HG03066 (cell line): ENCODE measurements at regions not wholly inside any gene's neighbourhood (a gene's known extent, or its start where the extent isn't known, plus 50 kb on each side); places are given as distances from the start of the nearest gene placed in this dataset.

Experiments
- ATAC-seq: cut with Tn5 transposase; IDR thresholded peaks from one replicate; pipeline ENCODE4 v1.9.1; 2021; ENCODE audit warnings: low read depth; ENCODE audit not compliant: unreplicated experiment

GRCh38 chr9:113695901-113696300 is 180.2 kb upstream of the ZNF618 start:
- ATAC-seq, result no peak

- no peak for ATAC-seq
Observed at GRCh38 chr9:113701774-113702755, 174.0 kb upstream of the ZNF618 start.

DNA sequence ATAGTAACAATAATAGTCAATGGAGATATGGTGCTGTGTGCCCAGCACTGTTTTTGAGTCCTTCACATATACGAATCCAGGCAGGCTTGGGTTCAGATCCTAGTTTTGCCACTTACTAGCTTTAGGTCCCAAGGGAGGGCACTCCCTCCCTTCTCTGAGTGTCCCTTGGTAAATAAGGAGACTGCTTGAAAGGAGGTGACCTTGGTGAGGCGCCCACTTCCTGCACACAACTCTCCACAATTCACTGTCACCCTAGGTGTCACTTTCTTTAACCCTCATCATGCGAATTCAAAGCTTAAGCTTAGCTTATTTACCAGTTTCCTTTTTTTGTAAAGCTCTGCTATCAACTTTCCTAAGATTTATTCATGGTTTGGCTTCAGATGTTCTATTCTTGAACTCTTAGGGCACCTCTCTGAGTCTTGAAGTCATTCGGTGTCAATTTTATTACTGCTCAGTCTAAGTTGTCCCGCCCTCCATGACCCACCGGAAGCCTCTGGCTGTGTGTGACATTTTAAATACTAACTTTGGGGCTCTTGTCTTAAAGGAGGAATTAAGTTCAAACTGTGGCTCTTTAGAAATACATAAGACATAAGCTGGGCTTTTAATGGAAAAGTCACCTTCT is 170.7 kb upstream of the ZNF618 start:
- no peak for ATAC-seq

DNA sequence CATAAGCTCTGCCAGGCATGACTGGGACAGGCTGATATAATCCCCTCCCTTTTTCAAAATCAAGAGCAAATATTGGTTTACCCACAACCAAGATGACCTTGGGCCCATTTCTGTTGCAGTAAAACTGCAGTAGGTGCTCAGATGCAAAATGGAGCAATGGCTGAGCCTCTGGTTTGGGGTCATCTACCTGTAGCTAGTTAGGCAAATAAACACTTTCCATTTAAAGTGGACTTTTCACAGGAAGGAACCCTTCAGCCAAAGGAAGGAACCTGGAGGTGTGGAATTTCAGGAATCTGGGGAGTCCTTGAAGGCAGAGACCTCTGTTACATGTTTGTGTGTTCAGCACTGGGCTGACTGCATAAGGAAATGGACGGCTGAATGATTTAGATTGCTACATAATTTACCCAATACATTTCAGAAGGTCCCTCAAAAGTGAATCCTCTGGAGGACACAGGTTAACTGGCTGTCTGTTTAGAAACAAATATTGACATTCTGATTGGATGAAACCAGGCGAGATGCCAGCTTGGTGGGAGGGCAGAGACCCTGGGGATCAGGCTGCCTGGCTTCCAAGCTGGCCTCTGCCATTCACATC is 170.1 kb upstream of the ZNF618 start:
- ATAC-seq, result no peak

DNA sequence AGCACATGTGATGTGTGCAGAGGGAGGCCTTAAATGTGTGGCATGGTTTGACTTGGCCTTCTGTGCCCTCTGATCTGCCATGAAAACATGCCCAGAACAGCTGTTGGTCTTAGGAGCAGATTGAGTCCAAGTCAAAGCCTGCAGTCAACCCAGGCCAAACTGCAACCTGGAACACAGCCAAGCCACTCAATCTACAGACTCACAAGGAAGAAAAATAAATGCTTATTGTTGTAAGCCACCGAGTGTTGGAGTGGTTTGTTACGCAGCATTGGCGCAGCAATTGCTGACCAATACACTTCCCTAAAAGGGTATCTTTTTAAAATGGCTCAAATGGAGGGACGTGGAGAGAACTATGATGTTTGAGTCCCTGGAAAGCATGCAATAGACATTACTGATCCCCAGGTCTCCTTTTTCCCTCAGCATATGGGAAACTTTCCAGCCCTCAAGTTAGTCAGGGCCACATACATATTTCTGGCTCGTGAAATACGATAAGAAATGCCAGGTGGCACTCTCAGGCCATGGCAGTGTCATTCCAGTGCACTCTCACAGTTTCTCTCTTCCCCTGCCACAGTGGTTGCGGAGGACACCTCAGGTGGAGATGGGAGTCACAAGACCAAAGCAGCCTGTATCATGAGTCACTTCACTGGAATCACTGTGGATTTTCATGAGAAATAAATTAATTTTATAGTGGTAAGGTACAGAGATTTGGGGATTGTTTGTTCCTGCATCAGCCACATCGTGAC is 168.0 kb upstream of the ZNF618 start:
- ATAC-seq, result no peak

- no peak for ATAC-seq
Observed at GRCh38 chr9:113708821-113709713, 167.0 kb upstream of the ZNF618 start.

DNA sequence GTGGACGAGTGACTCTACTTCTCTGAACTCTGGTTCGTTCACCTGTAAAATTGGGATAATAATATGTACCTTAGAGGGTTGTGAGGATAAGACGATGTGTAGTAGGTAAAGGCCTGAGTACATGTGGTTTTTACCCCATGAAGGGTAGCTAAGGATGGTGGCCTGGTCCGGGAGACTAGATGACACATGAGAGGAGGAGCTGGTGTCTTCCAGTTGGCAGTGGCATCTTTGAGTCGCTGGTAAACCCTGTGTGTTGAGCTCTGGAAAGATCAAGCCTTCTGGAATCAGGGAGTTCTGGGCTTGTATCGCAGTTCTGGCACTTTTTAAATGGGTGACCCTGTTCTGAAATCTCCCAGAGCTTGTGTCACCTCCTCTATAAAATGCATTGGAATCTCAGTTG is 166.4 kb upstream of the ZNF618 start:
- ATAC-seq, result no peak

- no peak for ATAC-seq
Observed at GRCh38 chr9:113711251-113711650, 164.9 kb upstream of the ZNF618 start.

DNA sequence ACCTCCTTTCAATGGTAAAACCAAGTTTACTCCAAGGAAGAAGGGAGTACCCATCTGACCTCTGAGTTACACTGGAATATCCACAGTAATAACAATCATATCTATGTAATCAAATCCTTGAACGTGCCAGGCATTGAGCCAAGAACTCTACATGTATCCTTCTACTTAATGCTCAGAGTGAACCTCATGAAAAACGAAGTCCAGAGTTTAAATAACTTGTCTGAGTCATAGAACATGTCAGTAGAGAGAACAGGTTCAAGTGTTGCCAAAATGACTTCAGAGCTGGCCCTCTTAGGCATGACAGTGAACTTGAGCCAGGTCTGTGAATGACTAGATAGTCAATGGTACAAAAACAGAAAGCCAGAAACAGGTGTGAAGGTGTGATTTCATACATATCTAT is 164.1 kb upstream of the ZNF618 start:
- ATAC-seq, result no peak

- no peak for ATAC-seq
Observed at GRCh38 chr9:113715086-113715485, 161.0 kb upstream of the ZNF618 start.

- no peak for ATAC-seq
Observed at GRCh38 chr9:113719919-113720318, 156.2 kb upstream of the ZNF618 start.

GRCh38 chr9:113720495-113720894 is 155.6 kb upstream of the ZNF618 start:
- no peak for ATAC-seq

- ATAC-seq, result no peak
Observed at GRCh38 chr9:113721856-113722255, 154.3 kb upstream of the ZNF618 start.

- no peak for ATAC-seq
Observed at GRCh38 chr9:113724202-113724601, 151.9 kb upstream of the ZNF618 start.

- ATAC-seq, result no peak
Observed at GRCh38 chr9:113728989-113729388, 147.1 kb upstream of the ZNF618 start.

GRCh38 chr9:113734826-113735225 is 141.3 kb upstream of the ZNF618 start:
- no peak for ATAC-seq

DNA sequence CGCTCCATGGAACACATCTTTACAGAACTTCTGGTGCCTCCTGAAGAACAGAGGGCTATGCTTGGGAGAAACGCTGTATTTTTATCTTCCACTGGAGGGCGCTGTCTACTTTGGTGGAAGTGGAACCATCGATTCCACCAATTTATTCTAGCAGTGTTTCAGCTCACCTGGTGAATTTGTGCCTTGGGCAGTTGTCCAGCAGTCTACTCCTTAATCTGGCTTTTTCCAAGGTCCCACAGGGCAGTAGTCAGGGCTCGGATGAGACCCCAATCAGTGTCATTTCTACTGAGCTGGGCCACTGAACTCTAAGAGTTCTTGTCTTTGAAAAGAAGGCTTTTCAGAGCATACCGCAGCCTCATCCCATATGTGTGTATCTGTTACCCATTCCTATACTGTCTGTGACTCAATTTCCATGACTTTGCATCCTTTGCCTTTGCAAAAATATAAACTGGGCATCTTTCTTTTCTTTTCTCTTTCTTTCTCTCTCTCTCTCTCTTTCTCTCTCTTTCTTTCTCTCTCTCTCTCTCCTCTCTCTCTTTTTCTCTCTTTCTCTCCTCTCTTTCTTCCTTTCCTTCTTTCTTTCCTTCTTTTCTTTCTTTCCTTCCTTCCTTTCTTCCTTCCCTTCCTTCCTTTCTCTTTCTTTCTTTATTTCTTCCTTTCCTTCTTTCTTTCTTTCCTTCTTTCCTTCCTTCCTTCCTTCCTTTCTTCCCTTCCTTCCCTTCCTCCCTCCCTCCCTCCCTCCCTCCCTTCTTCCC is 138.4 kb upstream of the ZNF618 start:
- no peak for ATAC-seq

DNA sequence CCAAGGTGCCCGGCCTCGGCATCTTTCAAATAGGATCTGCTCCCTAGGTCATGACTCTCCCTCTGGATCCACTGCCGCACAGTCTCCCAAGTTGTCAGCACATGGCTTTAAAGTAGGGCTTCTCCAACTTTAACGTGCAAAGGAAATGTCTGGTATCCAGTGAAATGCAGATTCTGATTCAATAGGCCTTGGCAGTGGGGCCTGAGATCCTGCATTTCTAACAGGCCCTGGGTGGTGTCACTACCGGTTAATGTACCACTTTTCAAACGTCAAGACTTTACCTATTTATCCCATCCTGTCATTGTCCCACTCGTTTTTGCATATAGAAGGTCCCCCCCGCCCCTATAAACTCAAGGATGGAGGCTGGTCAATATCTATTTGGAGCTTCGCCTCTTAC is 137.6 kb upstream of the ZNF618 start:
- ATAC-seq, result no peak

DNA sequence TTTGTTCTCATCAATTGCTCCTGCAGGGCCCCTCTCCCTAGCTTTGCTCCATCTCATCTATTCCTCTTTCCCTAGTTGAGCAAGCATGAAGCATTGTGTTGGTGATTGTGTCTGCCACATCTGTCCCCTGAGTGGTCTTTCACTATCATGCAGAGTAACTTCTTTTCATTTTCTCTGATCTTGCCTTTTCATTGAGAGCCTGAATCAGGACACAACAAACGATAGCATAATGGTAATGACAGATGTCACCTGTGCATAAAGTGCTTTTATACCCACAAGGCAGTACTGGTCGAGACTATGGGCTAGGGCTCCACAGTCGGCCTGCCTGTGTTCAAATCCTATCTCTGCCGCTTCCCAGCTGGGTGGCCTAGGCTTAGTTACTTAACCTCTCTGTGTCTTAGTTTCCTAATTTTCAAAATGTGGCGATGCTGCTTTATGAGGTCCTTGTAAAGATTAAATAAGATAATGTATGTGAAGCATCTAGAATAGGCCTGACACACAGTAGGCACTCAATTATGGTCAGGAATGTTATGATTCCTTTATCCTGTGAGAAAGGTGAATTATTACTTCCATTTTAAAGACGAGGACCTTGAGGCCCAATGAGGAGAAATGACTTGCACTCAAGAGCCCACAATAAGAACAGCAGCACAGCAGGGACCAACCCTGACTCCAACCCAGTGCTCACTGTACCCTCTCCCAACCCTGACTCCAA is 137.1 kb upstream of the ZNF618 start:
- ATAC-seq, result no peak
